LNCaP clone FGC (cell line): ENCODE measurements at regions not wholly inside any gene's neighbourhood (a gene's known extent, or its start where the extent isn't known, plus 50 kb on each side); places are given as distances from the start of the nearest gene placed in this dataset.
"Not testable (repeated sequence)": the region's sequence is repeated elsewhere in the genome, so short reads cannot be mapped to it uniquely, and the experiment has no call there.

Experiments
- DNase-seq: peaks from one replicate; pipeline ENCODE4 v3.0.0-alpha.2; 2011; ENCODE audit warnings: low read depth
- H3K4me3 ChIP-seq: 2 replicates; pipeline ENCODE4 v1.5.1; 2011; ENCODE audit warnings: mild to moderate bottlenecking, low read depth, low read length, control low read depth
- TF ChIP-seq, protein P1 (sequence below): IDR thresholded peaks from 2 replicates; pipeline ENCODE4 v1.5.1; 2012; ENCODE audit warnings: mild to moderate bottlenecking; ENCODE audit not compliant: control insufficient read depth, insufficient read depth; ENCODE audit errors: extremely low read depth

DNA sequence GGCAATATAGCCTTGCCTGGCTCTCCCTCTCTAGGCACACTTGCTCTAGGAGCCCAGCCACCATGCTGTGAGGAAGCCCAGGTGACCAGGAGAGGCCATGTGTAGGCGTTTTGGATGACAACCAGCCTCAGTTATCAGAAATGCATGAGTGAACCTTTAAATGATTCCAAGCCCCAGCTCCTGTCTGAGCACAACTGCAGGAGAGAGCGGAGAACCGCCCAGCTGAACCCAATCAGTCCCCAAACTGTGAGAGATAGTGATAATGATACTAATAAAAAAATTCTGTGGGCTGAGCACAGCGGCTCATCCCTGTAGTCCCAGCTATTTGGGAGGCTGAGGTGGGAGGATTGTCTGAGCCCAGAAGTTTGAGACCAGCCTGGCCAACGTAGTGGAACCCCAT is 83.8 kb upstream of the TOX2 start:
- DNase-seq, result no peak
- TF ChIP-seq, protein P1, sequence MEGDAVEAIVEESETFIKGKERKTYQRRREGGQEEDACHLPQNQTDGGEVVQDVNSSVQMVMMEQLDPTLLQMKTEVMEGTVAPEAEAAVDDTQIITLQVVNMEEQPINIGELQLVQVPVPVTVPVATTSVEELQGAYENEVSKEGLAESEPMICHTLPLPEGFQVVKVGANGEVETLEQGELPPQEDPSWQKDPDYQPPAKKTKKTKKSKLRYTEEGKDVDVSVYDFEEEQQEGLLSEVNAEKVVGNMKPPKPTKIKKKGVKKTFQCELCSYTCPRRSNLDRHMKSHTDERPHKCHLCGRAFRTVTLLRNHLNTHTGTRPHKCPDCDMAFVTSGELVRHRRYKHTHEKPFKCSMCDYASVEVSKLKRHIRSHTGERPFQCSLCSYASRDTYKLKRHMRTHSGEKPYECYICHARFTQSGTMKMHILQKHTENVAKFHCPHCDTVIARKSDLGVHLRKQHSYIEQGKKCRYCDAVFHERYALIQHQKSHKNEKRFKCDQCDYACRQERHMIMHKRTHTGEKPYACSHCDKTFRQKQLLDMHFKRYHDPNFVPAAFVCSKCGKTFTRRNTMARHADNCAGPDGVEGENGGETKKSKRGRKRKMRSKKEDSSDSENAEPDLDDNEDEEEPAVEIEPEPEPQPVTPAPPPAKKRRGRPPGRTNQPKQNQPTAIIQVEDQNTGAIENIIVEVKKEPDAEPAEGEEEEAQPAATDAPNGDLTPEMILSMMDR, result no peak
- H3K4me3 ChIP-seq, result no peak overlapping the region

DNA sequence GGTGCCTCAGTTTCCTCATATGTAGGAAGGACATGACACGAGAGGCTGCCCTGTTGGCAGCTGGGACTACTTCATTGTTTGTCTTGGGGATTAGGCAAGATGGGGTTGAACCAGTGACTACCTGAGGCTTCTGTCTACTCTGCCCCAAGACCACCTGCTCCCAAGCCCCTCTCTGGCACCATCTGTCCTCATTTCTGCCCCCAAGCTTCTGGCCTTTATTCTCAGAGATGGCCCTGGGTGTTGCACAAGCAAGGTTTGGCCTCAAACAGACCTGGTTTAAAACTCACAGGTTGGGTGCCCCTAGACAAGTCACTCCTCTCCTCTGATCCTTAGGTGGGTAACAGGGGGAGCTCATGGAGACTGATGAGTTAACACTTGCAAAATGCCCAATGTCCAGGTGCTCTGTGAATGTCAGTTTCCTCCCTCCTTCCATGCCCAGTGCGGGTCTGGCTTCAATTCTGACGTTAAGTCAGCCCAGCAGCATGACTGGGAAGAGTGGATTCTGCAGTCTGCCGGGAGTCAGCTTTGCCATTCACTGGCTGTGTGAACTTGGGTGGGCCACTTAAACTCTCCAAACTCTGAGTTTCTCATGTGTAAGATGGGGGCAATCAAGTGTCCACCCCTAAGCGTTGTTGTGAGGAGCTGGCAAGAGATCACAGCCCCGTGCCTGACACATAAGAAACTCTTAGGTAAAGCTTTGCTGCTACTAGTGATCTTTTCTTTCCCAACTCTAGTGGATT is 84.5 kb upstream of the TOX2 start:
- TF ChIP-seq, protein P1, result no peak
- DNase-seq, result no peak
- H3K4me3 ChIP-seq, result no peak overlapping the region

DNA sequence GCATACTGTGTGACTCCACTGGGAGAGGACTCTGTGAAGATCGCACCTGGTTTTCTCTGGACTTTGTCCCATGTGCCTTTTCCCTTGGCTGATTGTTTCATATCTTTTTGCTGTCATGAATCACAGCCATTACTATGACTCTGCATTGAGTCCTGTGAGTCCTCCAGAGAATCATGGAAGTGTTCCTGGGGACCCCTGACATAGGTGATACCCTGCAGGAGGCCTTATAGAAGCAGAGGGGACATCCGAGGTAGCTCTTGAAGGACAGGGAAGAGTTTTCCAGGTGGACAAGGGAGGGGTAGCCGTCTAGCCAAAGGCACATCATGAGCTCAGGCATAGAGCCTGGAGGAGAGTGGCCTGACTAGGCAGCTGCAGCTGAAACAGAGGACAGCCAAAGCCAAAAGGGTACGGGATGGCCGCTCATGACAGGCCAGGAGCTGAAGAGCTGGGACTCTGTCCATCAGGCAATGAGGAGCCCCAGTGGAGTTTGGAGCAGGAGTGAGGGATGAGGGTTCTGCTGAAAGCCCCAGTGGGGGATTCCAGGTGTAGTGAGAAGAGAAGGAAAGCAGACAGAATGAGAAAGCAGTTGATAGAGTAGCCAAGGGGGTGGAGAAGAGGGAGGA is 86.6 kb upstream of the TOX2 start:
- no peak overlapping the region for H3K4me3 ChIP-seq
- DNase-seq, result no peak
- TF ChIP-seq, protein P1, result no peak

DNA sequence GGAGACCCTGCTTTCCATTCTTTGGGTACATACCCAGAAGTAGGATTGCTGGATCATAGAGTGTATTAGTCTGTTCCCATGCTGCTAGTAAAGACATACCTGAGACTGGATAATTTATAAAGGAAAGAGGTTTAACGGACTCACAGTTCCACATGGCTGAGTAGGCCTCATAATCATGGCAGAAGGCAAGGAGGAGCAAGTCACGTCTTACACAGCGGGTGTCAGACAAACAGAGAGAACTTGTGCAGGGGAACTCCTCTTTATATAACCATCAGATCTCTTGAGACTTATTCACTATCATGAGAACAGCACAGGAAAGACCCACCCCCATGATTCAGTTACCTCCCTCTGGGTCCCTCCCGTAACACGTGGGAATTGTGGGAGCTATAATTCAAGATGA is 87.7 kb upstream of the TOX2 start:
- not testable (repeated sequence) for H3K4me3 ChIP-seq, DNase-seq

DNA sequence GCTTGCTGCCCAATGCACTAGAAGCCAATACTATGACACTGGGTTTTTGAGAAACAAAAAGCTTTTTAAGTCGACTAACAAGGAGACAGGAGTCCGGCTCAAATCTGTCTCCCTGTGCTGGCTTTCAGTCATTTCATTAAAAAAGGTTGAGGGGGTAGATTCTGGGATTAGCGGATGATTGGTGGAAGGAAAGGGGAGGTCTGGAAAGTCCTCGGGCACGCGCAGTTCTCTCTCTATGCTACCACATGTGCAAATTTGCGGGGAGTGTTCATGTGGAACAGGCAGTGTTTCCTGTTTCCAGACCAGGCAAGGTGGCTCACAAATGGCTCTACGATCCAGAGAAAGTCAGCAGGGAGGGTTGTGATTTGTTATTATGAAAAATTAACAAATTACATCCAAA is 89.1 kb upstream of the TOX2 start:
- TF ChIP-seq, protein P1, result no peak
- H3K4me3 ChIP-seq, result no peak overlapping the region
- no peak for DNase-seq

DNA sequence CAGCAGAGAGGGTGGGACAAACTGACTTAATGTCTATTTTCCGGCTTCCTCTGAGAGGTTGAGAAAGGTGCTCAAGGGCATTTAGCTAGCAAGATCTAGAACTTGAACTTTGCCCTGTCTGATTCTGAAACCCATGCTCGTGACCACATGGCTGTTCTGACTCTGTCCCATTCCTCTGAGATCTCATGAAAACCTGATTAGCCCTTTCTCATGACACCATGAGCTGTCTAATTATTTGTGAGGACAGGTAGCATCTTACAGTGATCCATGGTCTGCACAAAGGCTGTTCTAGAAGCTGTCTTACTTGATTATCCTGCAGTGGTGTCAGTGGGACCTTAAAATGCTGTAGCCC is 89.6 kb upstream of the TOX2 start:
- TF ChIP-seq, protein P1, result no peak
- H3K4me3 ChIP-seq, result no peak overlapping the region
- no peak for DNase-seq

DNA sequence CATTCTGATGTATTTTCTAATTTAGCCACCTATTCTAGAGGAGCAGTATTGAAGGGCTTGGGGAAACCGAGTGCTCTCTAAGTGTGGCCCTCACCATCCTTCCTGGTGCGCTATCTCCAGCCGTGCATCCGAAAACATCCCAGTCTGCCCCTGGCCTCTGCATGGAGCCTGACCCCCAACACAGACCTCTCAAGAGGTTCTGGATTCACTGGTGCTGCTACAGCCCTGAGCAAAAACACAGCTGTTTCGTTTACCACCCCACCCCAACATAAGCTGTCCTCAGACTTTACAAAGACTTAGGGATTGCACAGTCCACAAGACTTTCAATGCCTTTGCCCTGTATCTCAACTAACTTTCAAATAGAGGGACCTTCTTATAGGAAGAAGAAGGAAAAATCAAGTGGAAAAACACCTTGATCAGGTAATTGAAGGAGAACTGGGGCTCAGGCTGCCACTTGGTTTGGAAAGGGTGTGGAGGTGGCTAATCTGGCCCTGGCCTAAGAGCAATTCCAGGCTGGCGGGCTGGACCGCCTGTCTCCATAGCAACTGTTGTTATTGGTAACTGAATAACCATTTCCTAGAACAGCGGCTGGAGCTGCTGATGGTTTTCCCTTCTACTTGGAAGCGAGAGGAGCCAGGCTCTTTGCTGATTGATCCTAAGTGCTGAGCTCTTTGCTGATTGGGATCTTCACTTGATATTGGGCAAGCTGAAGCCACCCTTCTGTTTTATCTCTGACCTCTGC is 90.2 kb upstream of the TOX2 start:
- DNase-seq, result peak; percentile 14
- TF ChIP-seq, protein P1, result no peak
- no peak overlapping the region for H3K4me3 ChIP-seq
